H1 (cell line): ENCODE measurements at regions not wholly inside any gene's neighbourhood (a gene's known extent, or its start where the extent isn't known, plus 50 kb on each side); places are given as distances from the start of the nearest gene placed in this dataset.

Experiments used
- CTCF ChIA-PET: fragments of 300-600 bp; sonication (Branson Sonifier 250); formaldehyde crosslinking; loops from one replicate; lab custom pipeline; 2021; ENCODE audit not compliant: partially characterized antibody; lab: Charles Lee
- POLR2A ChIA-PET: fragments of 300-600 bp; sonication (Branson Sonifier 250); formaldehyde crosslinking; loops from one replicate; lab custom pipeline; 2021; ENCODE audit warnings: inconsistent platforms; ENCODE audit not compliant: partially characterized antibody; lab: Charles Lee
- DNase-seq, 2 experiments: peaks; one replicate each; pipeline versions ENCODE4 v3.0.0 to v3.0.0-alpha.2; 2010 to 2022; ENCODE audit warnings: low spot score in 2 of 2, low read depth in 1 of 2, mixed read lengths in 1 of 2
- FAIRE-seq: peaks from 2 replicates; lab custom pipeline; 2011; peaks lifted over from hg19 to GRCh38; lab: Jason Lieb, UNC
- H2AFZ ChIP-seq: 2 replicates; pipeline ENCODE4 v1.8.1; 2012; ENCODE audit warnings: low read length, inconsistent platforms
- H2AK5ac ChIP-seq: 2 replicates; pipeline ENCODE4 v1.6.1; 2013; ENCODE audit warnings: low read depth, low read length
- H2BK120ac ChIP-seq: replicated peaks from 2 replicates; pipeline ENCODE3; 2013; ENCODE audit warnings: low read depth, low read length, inconsistent platforms
- H2BK12ac ChIP-seq: 2 replicates; pipeline ENCODE4 v1.6.1; 2013; ENCODE audit warnings: low read depth, low read length
- H2BK15ac ChIP-seq: 2 replicates; pipeline ENCODE4 v1.6.1; 2013; ENCODE audit warnings: low read length
- H2BK20ac ChIP-seq: 2 replicates; pipeline ENCODE4 v1.6.1; 2013; ENCODE audit warnings: low read length
- H2BK5ac ChIP-seq: 2 replicates; pipeline ENCODE4 v1.6.1; 2013; ENCODE audit warnings: low read depth, low read length
- H3K14ac ChIP-seq: 2 replicates; pipeline ENCODE4 v1.6.1; 2013; ENCODE audit warnings: inconsistent platforms; ENCODE audit not compliant: insufficient read length
- H3K18ac ChIP-seq: 2 replicates; pipeline ENCODE4 v1.6.1; 2013; ENCODE audit warnings: low read length; ENCODE audit errors: extremely low read depth
- H3K23ac ChIP-seq: 2 replicates; pipeline ENCODE4 v1.6.1; 2013; ENCODE audit warnings: inconsistent platforms; ENCODE audit not compliant: insufficient read length
- H3K23me2 ChIP-seq: 2 replicates; pipeline ENCODE4 v1.6.1; 2013; ENCODE audit warnings: low read depth, low read length
- H3K27ac ChIP-seq: 2 replicates; pipeline ENCODE4 v1.6.1; 2011; ENCODE audit warnings: low read depth, low read length, inconsistent platforms
- H3K27me3 ChIP-seq, 4 experiments: replicated peaks in 1 of 4; 1 replicate in 1 of 4; 2 replicates in 3 of 4; pipeline versions ENCODE4 v1.6.1 to v1.8.1; 2011 to 2013; ENCODE audit warnings: low read length in 3 of 4, mild to moderate bottlenecking in 3 of 4, inconsistent platforms in 2 of 4, mixed read lengths in 2 of 4, moderate library complexity in 1 of 4; ENCODE audit not compliant: control insufficient read depth in 3 of 4, insufficient read depth in 3 of 4; ENCODE audit errors: extremely low read depth in 1 of 4
- H3K36me3 ChIP-seq, 4 experiments: 2 replicates each; pipeline versions ENCODE4 v1.6.1 to v1.8.1; 2011 to 2013; ENCODE audit warnings: mild to moderate bottlenecking in 4 of 4, low read length in 3 of 4, moderate library complexity in 2 of 4, control low read depth in 1 of 4, inconsistent platforms in 1 of 4; ENCODE audit not compliant: insufficient read depth in 4 of 4, control insufficient read depth in 2 of 4
- H3K4ac ChIP-seq: replicated peaks from 2 replicates; pipeline ENCODE3; 2013; ENCODE audit warnings: low read length, low read depth, mixed read lengths, inconsistent platforms; ENCODE audit not compliant: insufficient read length
- H3K4me1 ChIP-seq, 4 experiments: replicated peaks in 1 of 4; 1 replicate in 1 of 4; 2 replicates in 3 of 4; pipeline versions ENCODE4 v1.6.1 to v1.8.1; 2011 to 2013; ENCODE audit warnings: low read length in 3 of 4, inconsistent platforms in 2 of 4, mixed read lengths in 1 of 4; ENCODE audit not compliant: insufficient read depth in 4 of 4, control insufficient read depth in 3 of 4
- H3K4me2 ChIP-seq, 2 experiments: 2 replicates each; pipeline versions ENCODE4 v1.6.1 to v1.8.1; 2011 to 2013; ENCODE audit warnings: low read depth in 2 of 2, low read length in 2 of 2, control low read depth in 1 of 2, inconsistent platforms in 1 of 2, mild to moderate bottlenecking in 1 of 2; ENCODE audit not compliant: insufficient read depth in 1 of 2
- H3K4me3 ChIP-seq, 4 experiments: fragments of 200-600, 300-600 bp in 1 of 4; sonication (generic), shearing (Covaris generic), sonication (Bioruptor Twin) in 1 of 4; 2 replicates each; pipeline versions ENCODE4 v1.5.1 to v1.8.1; 2011 to 2016; ENCODE audit warnings: low read length in 4 of 4, low read depth in 3 of 4, control low read depth in 2 of 4, inconsistent platforms in 2 of 4, mild to moderate bottlenecking in 2 of 4, mixed read lengths in 1 of 4, moderate library complexity in 1 of 4; ENCODE audit not compliant: insufficient read depth in 2 of 4; ENCODE audit errors: extremely low read depth in 1 of 4
- H3K56ac ChIP-seq: replicated peaks from 2 replicates; pipeline ENCODE3; 2013; ENCODE audit warnings: low read depth, mild to moderate bottlenecking, mixed read lengths, low read length, inconsistent platforms; ENCODE audit not compliant: insufficient read length
- H3K79me1 ChIP-seq: 2 replicates; pipeline ENCODE4 v1.6.1; 2013; ENCODE audit warnings: low read depth, low read length, control low read depth
- H3K79me2 ChIP-seq, 2 experiments: 2 replicates each; pipeline versions ENCODE4 v1.6.1 to v1.8.1; 2012 to 2013; ENCODE audit warnings: low read length in 2 of 2, mild to moderate bottlenecking in 2 of 2, inconsistent platforms in 1 of 2; ENCODE audit not compliant: insufficient read depth in 2 of 2, control insufficient read depth in 1 of 2
- H3K9ac ChIP-seq, 4 experiments: replicated peaks in 1 of 4; 1 replicate in 1 of 4; 2 replicates in 3 of 4; pipeline versions ENCODE4 v1.6.1 to v1.8.1; 2011 to 2013; ENCODE audit warnings: low read depth in 3 of 4, low read length in 3 of 4, control low read depth in 2 of 4, mild to moderate bottlenecking in 2 of 4, moderate library complexity in 2 of 4, inconsistent platforms in 1 of 4; ENCODE audit errors: extremely low read depth in 1 of 4
- H3K9me3 ChIP-seq, 2 experiments: 2 replicates each; pipeline versions ENCODE4 v1.6.1 to v1.8.1; 2012 to 2013; ENCODE audit warnings: mild to moderate bottlenecking in 2 of 2, moderate library complexity in 2 of 2, control low read depth in 1 of 2, inconsistent platforms in 1 of 2, low read depth in 1 of 2, low read length in 1 of 2, mixed read lengths in 1 of 2; ENCODE audit not compliant: insufficient read depth in 2 of 2
- H4K20me1 ChIP-seq, 2 experiments: replicated peaks in 1 of 2; 2 replicates each; pipeline versions ENCODE3 to v1.8.1; 2011 to 2013; ENCODE audit warnings: inconsistent platforms in 2 of 2, low read length in 2 of 2, mild to moderate bottlenecking in 1 of 2; ENCODE audit not compliant: insufficient read depth in 2 of 2, control insufficient read depth in 1 of 2
- H4K5ac ChIP-seq: 2 replicates; pipeline ENCODE4 v1.6.1; 2013; ENCODE audit warnings: low read length, low read depth, mixed read lengths, inconsistent platforms; ENCODE audit not compliant: insufficient read length
- H4K8ac ChIP-seq: 2 replicates; pipeline ENCODE4 v1.8.0; 2013; ENCODE audit warnings: mild to moderate bottlenecking, moderate library complexity, low read length, inconsistent platforms; ENCODE audit not compliant: insufficient read depth; ENCODE audit errors: extremely low read depth
- H4K91ac ChIP-seq: replicated peaks from 2 replicates; pipeline ENCODE3; 2013; ENCODE audit warnings: low read length, mixed read lengths, inconsistent platforms; ENCODE audit not compliant: insufficient read length
- CTCF ChIP-seq, 3 experiments: IDR thresholded peaks; 1 replicate in 2 of 3; 2 replicates in 1 of 3; pipeline versions ENCODE4 v1.5.1 to v1.6.1; 2011; ENCODE audit warnings: low read length in 3 of 3, mild to moderate bottlenecking in 3 of 3, inconsistent platforms in 2 of 3, low read depth in 1 of 3, moderate library complexity in 1 of 3; ENCODE audit not compliant: insufficient read depth in 1 of 3; ENCODE audit errors: control extremely low read depth in 1 of 3
- WGBS, 2 experiments: shearing (Covaris generic) in 1 of 2; methylation state at CpG; one replicate each; pipeline versions ENCODE4 v1.1.6 to v1.1.7; 2013 to 2015; ENCODE audit warnings: low lambda C conversion rate in 2 of 2, mixed read lengths in 2 of 2, inconsistent platforms in 1 of 2, low coverage in 1 of 2, missing lambda C conversion rate in 1 of 2; ENCODE audit not compliant: insufficient replicate concordance in 2 of 2, insufficient coverage in 1 of 2, insufficient read length in 1 of 2; ENCODE audit errors: extremely low coverage in 1 of 2, missing lambda C conversion rate in 1 of 2; 5-methylcytosine and 5-hydroxymethylcytosine counted together

GRCh38 chr10:31582365-31583052, 263.5 kb downstream of the ZEB1 start:
- Histone ChIP-seq H4K20me1 (no peaks in the 10 kb centered on the region), H3K27me3 (no peaks in the 10 kb centered on the region), H3K4ac (no peak overlapping the region), H2AFZ (peak overlapping the region; percentile 23; the same call in 1 of the 2 replicates), H2BK15ac (no peak overlapping the region), H3K14ac (no peak overlapping the region), H3K4me3 (no peak overlapping the region), H2AK5ac (no peak overlapping the region), H2BK120ac (no peak overlapping the region), H3K18ac (no peak overlapping the region), H3K23me2 (no peaks in the 10 kb centered on the region), H4K8ac (no peak overlapping the region), H2BK20ac (no peak overlapping the region), H3K9me3 (peaks cover 0 to under 1% of the 10 kb centered on the region in 2 experiments; a peak in 1 of 4 replicates), H3K79me1 (no peaks in the 10 kb centered on the region), H3K36me3 (no peaks in the 10 kb centered on the region; a peak in 1 of 8 replicates), H3K4me2 (no peak overlapping the region), H4K5ac (no peak overlapping the region), H2BK5ac (no peak overlapping the region; the same call in 1 of the 2 replicates), H3K23ac (no peak overlapping the region), H3K9ac (no peak overlapping the region), H3K56ac (no peak overlapping the region), H3K79me2 (no peaks in the 10 kb centered on the region), H3K4me1 (peaks cover 0 to 10% (median 2%) of the 10 kb centered on the region in 4 experiments; a peak in 2 of 7 replicates), H3K27ac (no peak overlapping the region), H4K91ac (no peak overlapping the region), H2BK12ac (no peak overlapping the region)
- WGBS, 2 experiments: 93% methylated on average over 8 of the region's 8 CpGs; no CpG with 5 or more reads in 1 of the 2 experiments
- CTCF ChIA-PET: interaction anchor here (1.0 to 1.5 kb wide), 2 partner anchors 12 to 188 kb away, joined by 3 read pairs; no protein-coding TSS in a partner anchor
- TF ChIP-seq CTCF (IDR thresholded peaks at IDR 0.05; ENCODE audit: control extremely low read depth in 1 of 3, insufficient read depth in 1 of 3, low read depth in 1 of 3, low read length in 3 of 3): no peak
- POLR2A ChIA-PET: no interaction called here
- DNase-seq (no peak), FAIRE-seq (no peak)
